ENCODE measurements at regions not wholly inside any gene's neighbourhood (a gene's known extent, or its start where the extent isn't known, plus 50 kb on each side); places are given as distances from the start of the nearest gene placed in this dataset.

- TF ChIP-seq CTCF (IDR thresholded peaks at IDR 0.05; ENCODE audit: low read length), result no peak
- no peak for TF ChIP-seq EZH2 (IDR thresholded peaks at IDR 0.05; ENCODE audit: borderline replicate concordance, low read length)
These were observed 106.8 kb downstream of the NUDT12 start for GRCh38 chr5:103455796-103456195.

All from OCI-LY1 (cell line).